HEK293 (cell line): ENCODE measurements at regions not wholly inside any gene's neighbourhood (a gene's known extent, or its start where the extent isn't known, plus 50 kb on each side); places are given as distances from the start of the nearest gene placed in this dataset.

Experiments used
- CTCF ChIA-PET: fragments of 350-600 bp; formaldehyde crosslinking; extraction: SDS; loops from one replicate; lab custom pipeline; 2021; ENCODE audit warnings: antibody characterized with exemption; lab: Yijun Ruan, JAX
- POLR2A ChIA-PET: fragments of 300-600 bp; formaldehyde crosslinking; extraction: SDS; loops from one replicate; lab custom pipeline; 2020; ENCODE audit warnings: antibody characterized with exemption, inconsistent platforms; lab: Yijun Ruan, JAX
- H3K27ac ChIP-seq: fragments of 200-500 bp; sonication (Bioruptor generic); 2 replicates; pipeline ENCODE4 v1.5.1; 2014; ENCODE audit warnings: low read depth, low read length, control low read depth, inconsistent platforms; ENCODE audit errors: extremely low read depth
- H3K36me3 ChIP-seq, 2 experiments: fragments of 200-500 bp in 1 of 2; sonication (Bioruptor generic) in 1 of 2; 1 replicate in 1 of 2; 2 replicates in 1 of 2; pipeline ENCODE4 v1.5.1; 2014 to 2017; ENCODE audit warnings: inconsistent platforms in 2 of 2, low read length in 2 of 2; ENCODE audit not compliant: control insufficient read depth in 2 of 2, insufficient read depth in 1 of 2
- H3K4me1 ChIP-seq: fragments of 200-500 bp; sonication (Bioruptor generic); 2 replicates; pipeline ENCODE4 v1.5.1; 2014; ENCODE audit warnings: mild to moderate bottlenecking, low read length, inconsistent platforms; ENCODE audit not compliant: control insufficient read depth, insufficient read depth
- H3K4me3 ChIP-seq: 2 replicates; pipeline ENCODE4 v1.5.1; 2011; ENCODE audit warnings: low read depth, mild to moderate bottlenecking, control low read depth, low read length, moderate library complexity
- H3K9me3 ChIP-seq: fragments of 200-500 bp; sonication (Bioruptor generic); 2 replicates; pipeline ENCODE4 v1.5.1; 2014; ENCODE audit warnings: low read depth, low read length, inconsistent platforms; ENCODE audit not compliant: control insufficient read depth, insufficient read depth
- IKZF3 ChIP-seq: fragments of 450-650 bp; IDR thresholded peaks from 2 replicates; pipeline ENCODE4 v1.5.0; 2018; ENCODE audit warnings: missing biosample characterization, mild to moderate bottlenecking, missing genetic modification characterization, moderate library complexity
- MZF1 ChIP-seq: fragments of 450-650 bp; formaldehyde crosslinking; IDR thresholded peaks from 2 replicates; pipeline ENCODE4 v1.5.1; 2017; ENCODE audit warnings: missing biosample characterization, missing genetic modification characterization, borderline replicate concordance
- SCRT1 ChIP-seq: fragments of 450-650 bp; formaldehyde crosslinking; IDR thresholded peaks from 2 replicates; pipeline ENCODE4 v1.5.1; 2016; ENCODE audit warnings: missing biosample characterization, missing genetic modification characterization, borderline replicate concordance
- YY1 ChIP-seq: fragments of 450-650 bp; formaldehyde crosslinking; IDR thresholded peaks from 2 replicates; pipeline ENCODE4 v1.5.1; 2018; ENCODE audit warnings: missing biosample characterization, missing genetic modification characterization
- ZBTB1 ChIP-seq: fragments of 450-650 bp; formaldehyde crosslinking; IDR thresholded peaks from 2 replicates; pipeline ENCODE4 v1.5.1; 2016; ENCODE audit warnings: missing biosample characterization, missing genetic modification characterization
- ZNF140 ChIP-seq: fragments of 450-650 bp; formaldehyde crosslinking; IDR thresholded peaks from 2 replicates; pipeline ENCODE4 v1.5.1; 2016; ENCODE audit warnings: missing biosample characterization, missing genetic modification characterization
- ZNF221 ChIP-seq: fragments of 450-650 bp; formaldehyde crosslinking; IDR thresholded peaks from 2 replicates; pipeline ENCODE4 v1.5.1; 2017; ENCODE audit warnings: missing biosample characterization, missing genetic modification characterization, borderline replicate concordance
- ZNF354C ChIP-seq: fragments of 450-650 bp; formaldehyde crosslinking; IDR thresholded peaks from 2 replicates; pipeline ENCODE4 v1.5.1; 2016; ENCODE audit warnings: missing biosample characterization, missing genetic modification characterization, low read depth, borderline replicate concordance
- ZNF404 ChIP-seq: fragments of 450-650 bp; formaldehyde crosslinking; IDR thresholded peaks from 2 replicates; pipeline ENCODE4 v1.5.1; 2017; ENCODE audit warnings: missing biosample characterization, missing genetic modification characterization
- ZNF423 ChIP-seq: fragments of 450-650 bp; formaldehyde crosslinking; IDR thresholded peaks from 2 replicates; pipeline ENCODE4 v1.5.1; 2016; ENCODE audit warnings: missing biosample characterization, missing genetic modification characterization
- ZNF521 ChIP-seq: fragments of 450-650 bp; formaldehyde crosslinking; IDR thresholded peaks from 2 replicates; pipeline ENCODE4 v1.5.1; 2017; ENCODE audit warnings: missing biosample characterization, mild to moderate bottlenecking, missing genetic modification characterization
- ZNF596 ChIP-seq: fragments of 450-650 bp; IDR thresholded peaks from 2 replicates; pipeline ENCODE4 v1.5.0; 2018; ENCODE audit warnings: missing biosample characterization, mild to moderate bottlenecking, missing genetic modification characterization, moderate library complexity
- ZNF664 ChIP-seq: fragments of 450-650 bp; formaldehyde crosslinking; IDR thresholded peaks from 2 replicates; pipeline ENCODE4 v1.5.1; 2016; ENCODE audit warnings: missing biosample characterization, missing genetic modification characterization
- ZNF704 ChIP-seq: fragments of 450-650 bp; formaldehyde crosslinking; IDR thresholded peaks from 2 replicates; pipeline ENCODE4 v1.5.1; 2016; ENCODE audit warnings: missing biosample characterization, missing genetic modification characterization
- ZNF785 ChIP-seq: fragments of 450-650 bp; formaldehyde crosslinking; IDR thresholded peaks from 2 replicates; pipeline ENCODE4 v1.5.1; 2016; ENCODE audit warnings: missing biosample characterization, missing genetic modification characterization
- ZNF837 ChIP-seq: fragments of 450-650 bp; formaldehyde crosslinking; IDR thresholded peaks from 2 replicates; pipeline ENCODE4 v1.5.1; 2016; ENCODE audit warnings: missing biosample characterization, missing genetic modification characterization
- ZSCAN23 ChIP-seq: fragments of 450-650 bp; formaldehyde crosslinking; IDR thresholded peaks from 2 replicates; pipeline ENCODE4 v1.5.1; 2016; ENCODE audit warnings: missing biosample characterization, missing genetic modification characterization
- TF ChIP-seq, protein P1 (sequence below): fragments of 450-650 bp; formaldehyde crosslinking; IDR thresholded peaks from 2 replicates; pipeline ENCODE4 v1.5.1; 2016; ENCODE audit warnings: missing biosample characterization, missing genetic modification characterization
- TF ChIP-seq, protein P2 (sequence below): fragments of 450-650 bp; formaldehyde crosslinking; IDR thresholded peaks from 2 replicates; pipeline ENCODE4 v1.5.1; 2017; ENCODE audit warnings: missing biosample characterization, missing genetic modification characterization

DNA sequence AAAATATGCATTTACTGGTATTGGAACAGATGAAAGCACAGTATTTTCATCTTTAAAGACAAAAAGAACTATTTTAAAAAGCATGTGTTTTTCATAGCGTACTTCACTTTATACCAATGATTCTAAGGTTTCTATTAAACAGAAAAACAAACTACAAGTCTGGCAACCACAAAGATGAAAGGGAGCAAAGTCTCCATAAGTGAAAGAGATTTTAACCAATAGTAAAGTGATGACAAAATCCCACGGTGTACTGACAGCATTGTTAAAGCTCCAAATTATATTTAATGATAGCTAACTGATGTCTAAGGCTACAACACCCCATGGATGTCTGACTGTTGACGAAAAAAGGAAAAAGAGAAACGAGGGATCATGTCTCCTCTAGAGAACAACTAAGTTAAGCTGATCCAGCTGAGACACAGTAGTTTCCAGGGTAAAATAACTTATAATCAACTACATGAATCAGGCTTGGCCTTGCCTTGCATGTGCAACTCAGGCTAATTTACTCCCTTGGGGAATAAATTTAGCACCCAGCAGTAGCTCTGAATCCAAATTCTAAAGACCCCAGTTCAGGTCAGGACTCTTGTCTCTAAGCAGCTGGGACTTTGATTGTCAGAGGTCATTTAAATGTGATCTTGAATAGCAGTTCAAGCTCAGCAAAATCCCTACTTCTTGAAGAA lies 56.0 kb upstream of the TAB2 start:
- Histone ChIP-seq H3K36me3 (no peaks in the 10 kb centered on the region), H3K4me1 (no peaks in the 10 kb centered on the region), H3K27ac (no peak overlapping the region), H3K9me3 (no peaks in the 10 kb centered on the region), H3K4me3 (no peak overlapping the region)
- ChIA-PET CTCF (interaction anchor here (0.7 to 1.3 kb wide), 2 partner anchors 9 to 293 kb away, joined by 3 to 4 read pairs; no protein-coding TSS in a partner anchor), POLR2A (interaction anchor here (0.5 to 0.9 kb wide), 2 partner anchors 89 to 177 kb away, joined by 4 read pairs; no protein-coding TSS in a partner anchor)
- TF ChIP-seq, protein P1, sequence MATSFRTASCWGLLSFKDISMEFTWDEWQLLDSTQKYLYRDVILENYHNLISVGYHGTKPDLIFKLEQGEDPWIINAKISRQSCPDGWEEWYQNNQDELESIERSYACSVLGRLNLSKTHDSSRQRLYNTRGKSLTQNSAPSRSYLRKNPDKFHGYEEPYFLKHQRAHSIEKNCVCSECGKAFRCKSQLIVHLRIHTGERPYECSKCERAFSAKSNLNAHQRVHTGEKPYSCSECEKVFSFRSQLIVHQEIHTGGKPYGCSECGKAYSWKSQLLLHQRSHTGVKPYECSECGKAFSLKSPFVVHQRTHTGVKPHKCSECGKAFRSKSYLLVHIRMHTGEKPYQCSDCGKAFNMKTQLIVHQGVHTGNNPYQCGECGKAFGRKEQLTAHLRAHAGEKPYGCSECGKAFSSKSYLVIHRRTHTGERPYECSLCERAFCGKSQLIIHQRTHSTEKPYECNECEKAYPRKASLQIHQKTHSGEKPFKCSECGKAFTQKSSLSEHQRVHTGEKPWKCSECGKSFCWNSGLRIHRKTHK (tag by site-specific recombination) = no peak
- TF ChIP-seq ZNF837 (tag by site-specific recombination) (no peak), ZNF521 (no peak), ZNF785 (tag by site-specific recombination) (no peak), SCRT1 (no peak)

DNA sequence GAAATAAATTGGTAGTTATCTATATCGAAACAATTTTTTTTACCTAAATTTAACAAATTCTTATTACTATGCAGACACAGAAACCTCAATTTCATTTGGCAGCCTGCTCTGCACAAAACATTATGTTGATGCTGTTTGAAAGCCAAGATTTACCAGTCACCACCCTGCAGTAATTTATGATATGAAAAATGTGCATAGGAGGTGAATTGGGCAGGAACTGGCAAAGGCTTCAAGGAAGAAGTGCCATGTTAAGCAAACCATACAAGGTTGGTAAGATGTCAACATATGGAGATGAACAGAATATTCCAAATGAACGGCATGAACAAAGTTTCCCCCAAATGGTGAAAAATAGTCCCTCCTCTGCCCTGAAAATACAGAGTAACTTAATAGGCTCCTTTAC lies 54.2 kb upstream of the TAB2 start:
- Histone ChIP-seq H3K36me3 (no peaks in the 10 kb centered on the region), H3K4me1 (no peaks in the 10 kb centered on the region), H3K4me3 (no peak overlapping the region), H3K9me3 (no peaks in the 10 kb centered on the region), H3K27ac (no peak overlapping the region)
- POLR2A ChIA-PET = no interaction called here
- CTCF ChIA-PET = interaction anchor here (0.8 kb wide), 1 partner anchor 32 kb away, joined by 5 read pairs; no protein-coding TSS in a partner anchor
- TF ChIP-seq ZNF664 (no peak), ZNF221 (tag by site-specific recombination) (no peak)

GRCh38 chr6:149264629-149265028 lies 52.9 kb upstream of the TAB2 start:
- no peak overlapping the region for H3K27ac ChIP-seq
- TF ChIP-seq ZNF704 (tag by site-specific recombination) = no peak
- TF ChIP-seq MZF1 (tag by site-specific recombination) = no peak
- TF ChIP-seq ZSCAN23 (tag by site-specific recombination) = no peak
- TF ChIP-seq ZNF354C (tag by site-specific recombination) = no peak
- TF ChIP-seq ZNF423 = no peak
- no peak for TF ChIP-seq ZNF140 (tag by site-specific recombination)
- TF ChIP-seq YY1 (tag by site-specific recombination) = no peak
- TF ChIP-seq ZNF596 (tag by site-specific recombination) = no peak
- TF ChIP-seq ZNF404 = no peak
- no peak for TF ChIP-seq IKZF3 (tag by site-specific recombination)
- TF ChIP-seq ZBTB1 (tag by site-specific recombination) = no peak
- TF ChIP-seq, protein P2, sequence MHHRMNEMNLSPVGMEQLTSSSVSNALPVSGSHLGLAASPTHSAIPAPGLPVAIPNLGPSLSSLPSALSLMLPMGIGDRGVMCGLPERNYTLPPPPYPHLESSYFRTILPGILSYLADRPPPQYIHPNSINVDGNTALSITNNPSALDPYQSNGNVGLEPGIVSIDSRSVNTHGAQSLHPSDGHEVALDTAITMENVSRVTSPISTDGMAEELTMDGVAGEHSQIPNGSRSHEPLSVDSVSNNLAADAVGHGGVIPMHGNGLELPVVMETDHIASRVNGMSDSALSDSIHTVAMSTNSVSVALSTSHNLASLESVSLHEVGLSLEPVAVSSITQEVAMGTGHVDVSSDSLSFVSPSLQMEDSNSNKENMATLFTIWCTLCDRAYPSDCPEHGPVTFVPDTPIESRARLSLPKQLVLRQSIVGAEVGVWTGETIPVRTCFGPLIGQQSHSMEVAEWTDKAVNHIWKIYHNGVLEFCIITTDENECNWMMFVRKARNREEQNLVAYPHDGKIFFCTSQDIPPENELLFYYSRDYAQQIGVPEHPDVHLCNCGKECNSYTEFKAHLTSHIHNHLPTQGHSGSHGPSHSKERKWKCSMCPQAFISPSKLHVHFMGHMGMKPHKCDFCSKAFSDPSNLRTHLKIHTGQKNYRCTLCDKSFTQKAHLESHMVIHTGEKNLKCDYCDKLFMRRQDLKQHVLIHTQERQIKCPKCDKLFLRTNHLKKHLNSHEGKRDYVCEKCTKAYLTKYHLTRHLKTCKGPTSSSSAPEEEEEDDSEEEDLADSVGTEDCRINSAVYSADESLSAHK (tag by site-specific recombination) = no peak
- POLR2A ChIA-PET = no interaction called here
- H3K9me3 ChIP-seq = no peaks in the 10 kb centered on the region
- peaks cover 6% of the 10 kb centered on the region; the same call in 1 of the 2 replicates for H3K4me1 ChIP-seq
- no peak overlapping the region for H3K4me3 ChIP-seq
- CTCF ChIA-PET = no interaction called here
- no peaks in the 10 kb centered on the region for H3K36me3 ChIP-seq
